Right atrium auricular region (tissue), 2 donors: ENCODE measurements at regions not wholly inside any gene's neighbourhood (a gene's known extent, or its start where the extent isn't known, plus 50 kb on each side); places are given as distances from the start of the nearest gene placed in this dataset.

Experiments
- DNase-seq: peaks from one replicate; pipeline ENCODE4 v3.0.0-alpha.2; 2019; ENCODE audit warnings: low spot score
- H3K27ac ChIP-seq, 2 donors: fragments of 200-600 bp; sonication (generic); 1 replicate in 1 of 2; 2 replicates in 1 of 2; pipeline ENCODE4 v1.5.1; 2016 to 2019
- H3K27me3 ChIP-seq, 2 donors: fragments of 200-600 bp; sonication (generic); one replicate each; pipeline versions ENCODE4 v1.5.1 to v1.6.0; 2017 to 2019
- H3K36me3 ChIP-seq: fragments of 200-600 bp; sonication (generic); one replicate; pipeline ENCODE4 v1.5.1; 2016
- H3K4me1 ChIP-seq, 2 donors: fragments of 200-600 bp; sonication (generic); one replicate each; pipeline versions ENCODE4 v1.5.1 to v1.6.0; 2017 to 2019
- H3K4me3 ChIP-seq, 2 donors: fragments of 200-600 bp; sonication (generic); 1 replicate in 1 of 2; 2 replicates in 1 of 2; pipeline ENCODE4 v1.5.1; 2017 to 2019; ENCODE audit warnings: mild to moderate bottlenecking in 1 of 2, moderate library complexity in 1 of 2
- H3K9me3 ChIP-seq, 2 donors: fragments of 200-600 bp; sonication (generic); one replicate each; pipeline ENCODE4 v1.5.1; 2019
- CTCF ChIP-seq, 2 donors: fragments of 200-600 bp; sonication (generic); IDR thresholded peaks; one replicate each; pipeline ENCODE4 v1.5.1; 2019; ENCODE audit warnings: antibody characterized with exemption in 2 of 2

GRCh38 chr2:19209575-19210341, 148.7 kb downstream of the OSR1 start:
- no peaks in the 10 kb centered on the region for H3K9me3 ChIP-seq
- no peak overlapping the region for H3K27ac ChIP-seq
- H3K36me3 ChIP-seq: no peaks in the 10 kb centered on the region
- no peak for TF ChIP-seq CTCF (IDR thresholded peaks at IDR 0.05)
- H3K4me1 ChIP-seq: no peaks in the 10 kb centered on the region
- H3K4me3 ChIP-seq: no peak overlapping the region
- no peak for DNase-seq
- no peaks in the 10 kb centered on the region for H3K27me3 ChIP-seq

GRCh38 chr2:19208479-19209199, 149.8 kb downstream of the OSR1 start:
- no peaks in the 10 kb centered on the region for H3K27me3 ChIP-seq
- no peak for TF ChIP-seq CTCF (IDR thresholded peaks at IDR 0.05)
- H3K27ac ChIP-seq: no peak overlapping the region
- no peaks in the 10 kb centered on the region for H3K36me3 ChIP-seq
- H3K9me3 ChIP-seq: no peaks in the 10 kb centered on the region
- no peak for DNase-seq
- no peaks in the 10 kb centered on the region for H3K4me1 ChIP-seq
- no peak overlapping the region for H3K4me3 ChIP-seq

- Histone ChIP-seq H3K36me3 (no peaks in the 10 kb centered on the region), H3K9me3 (no peaks in the 10 kb centered on the region), H3K27me3 (no peaks in the 10 kb centered on the region), H3K4me3 (no peak overlapping the region), H3K4me1 (no peaks in the 10 kb centered on the region), H3K27ac (no peak overlapping the region)
- DNase-seq: no peak
- TF ChIP-seq CTCF (IDR thresholded peaks at IDR 0.05): no peak
Measured at GRCh38 chr2:19207452-19207851, 151.0 kb downstream of the OSR1 start.

- no peaks in the 10 kb centered on the region for H3K27me3 ChIP-seq
- no peak overlapping the region for H3K4me3 ChIP-seq
- no peak for TF ChIP-seq CTCF (IDR thresholded peaks at IDR 0.05)
- no peak overlapping the region for H3K27ac ChIP-seq
- H3K4me1 ChIP-seq: no peaks in the 10 kb centered on the region
- no peaks in the 10 kb centered on the region for H3K9me3 ChIP-seq
- H3K36me3 ChIP-seq: no peaks in the 10 kb centered on the region
- DNase-seq: no peak
Measured at GRCh38 chr2:19205983-19206533, 152.4 kb downstream of the OSR1 start.

- DNase-seq: no peak
- Histone ChIP-seq H3K27me3 (no peaks in the 10 kb centered on the region), H3K4me1 (no peaks in the 10 kb centered on the region), H3K9me3 (no peaks in the 10 kb centered on the region), H3K36me3 (no peaks in the 10 kb centered on the region), H3K4me3 (no peak overlapping the region), H3K27ac (no peak overlapping the region)
- no peak for TF ChIP-seq CTCF (IDR thresholded peaks at IDR 0.05)
Measured at GRCh38 chr2:19203866-19204265, 154.6 kb downstream of the OSR1 start.
